ENCODE measurements at regions not wholly inside any gene's neighbourhood (a gene's known extent, or its start where the extent isn't known, plus 50 kb on each side); places are given as distances from the start of the nearest gene placed in this dataset.
"Not testable (repeated sequence)": the region's sequence is repeated elsewhere in the genome, so short reads cannot be mapped to it uniquely, and the experiment has no call there.

DNA sequence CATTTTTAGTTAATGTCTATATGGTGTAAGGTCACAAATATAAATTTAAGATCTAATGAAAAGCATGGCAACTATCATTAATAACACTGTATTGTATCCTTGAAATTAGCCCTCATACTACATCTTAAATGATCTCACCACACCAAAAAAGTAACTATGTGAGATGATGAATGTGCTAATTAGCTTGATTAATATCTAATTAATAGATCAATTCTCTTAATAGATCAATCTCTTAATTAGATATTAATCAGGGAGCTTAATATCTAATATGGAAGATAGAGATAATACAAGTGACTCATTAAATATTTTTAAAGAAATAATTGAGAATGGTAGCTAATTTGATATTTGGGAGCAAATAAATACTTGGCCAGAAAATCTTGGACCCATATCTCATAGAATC, 178.5 kb upstream of the FAT3 start:
- DNase-seq (ENCODE audit: low spot score in 2 of 2), result no peak
- no peak for FAIRE-seq

DNA sequence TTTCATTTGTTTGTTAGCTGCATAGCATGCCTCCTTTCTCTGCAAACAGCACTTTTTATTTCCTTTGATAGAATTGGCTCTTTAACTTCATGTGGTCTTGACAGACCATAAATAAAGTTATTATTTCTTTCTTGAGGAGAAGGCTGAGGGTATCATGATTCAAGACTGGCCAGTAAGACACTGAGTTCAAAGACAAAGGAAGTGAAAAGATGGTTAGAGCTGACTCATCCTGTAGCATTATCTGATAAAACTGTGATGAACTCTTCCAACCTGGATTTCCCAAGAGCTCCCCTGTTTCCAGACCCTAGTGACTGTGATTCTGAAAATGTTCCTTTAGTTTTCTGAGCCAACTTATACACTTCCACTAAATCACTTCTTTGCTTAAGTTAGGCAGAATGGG, 179.3 kb upstream of the FAT3 start:
- DNase-seq (ENCODE audit: low spot score in 2 of 2) (no peak), FAIRE-seq (no peak)

DNA sequence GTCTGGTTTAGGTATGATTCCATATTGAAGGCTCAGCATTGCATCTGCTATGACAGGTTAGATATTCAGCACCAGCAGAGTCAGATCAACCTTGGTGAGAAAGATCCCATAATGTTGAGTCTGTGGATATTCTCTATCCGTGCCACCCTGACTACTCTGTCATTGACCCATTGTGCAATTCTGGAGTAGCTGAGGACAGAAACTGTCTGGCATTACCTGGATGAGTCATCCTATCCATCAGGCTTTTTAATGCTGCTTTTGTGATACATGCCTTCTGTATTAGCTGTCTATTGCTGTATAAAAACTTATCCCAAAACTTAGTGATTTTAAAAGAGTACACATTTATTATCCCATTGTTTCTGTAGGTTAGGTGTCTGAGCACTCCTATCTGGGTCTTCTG, 189.1 kb upstream of the FAT3 start:
- FAIRE-seq (no peak), DNase-seq (ENCODE audit: low spot score in 2 of 2) (no peak)

DNA sequence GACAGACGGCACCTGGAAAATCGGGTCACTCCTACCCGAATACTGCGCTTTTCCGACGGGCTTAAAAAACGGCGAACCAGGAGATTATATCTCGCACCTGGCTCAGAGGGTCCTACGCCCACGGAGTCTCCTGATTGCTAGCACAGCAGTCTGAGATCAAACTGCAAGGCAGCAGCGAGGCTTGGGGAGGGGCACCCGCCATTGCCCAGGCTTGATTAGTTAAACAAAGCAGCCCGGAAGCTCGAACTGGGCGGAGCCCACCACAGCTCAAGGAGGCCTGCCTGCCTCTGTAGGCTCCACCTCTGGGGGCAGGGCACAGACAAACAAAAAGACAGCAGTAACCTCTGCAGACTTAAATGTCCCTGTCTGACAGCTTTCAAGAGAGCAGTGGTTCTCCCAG, 197.5 kb upstream of the FAT3 start:
- DNase-seq (ENCODE audit: low spot score in 2 of 2); FAIRE-seq: not testable (repeated sequence)

DNA sequence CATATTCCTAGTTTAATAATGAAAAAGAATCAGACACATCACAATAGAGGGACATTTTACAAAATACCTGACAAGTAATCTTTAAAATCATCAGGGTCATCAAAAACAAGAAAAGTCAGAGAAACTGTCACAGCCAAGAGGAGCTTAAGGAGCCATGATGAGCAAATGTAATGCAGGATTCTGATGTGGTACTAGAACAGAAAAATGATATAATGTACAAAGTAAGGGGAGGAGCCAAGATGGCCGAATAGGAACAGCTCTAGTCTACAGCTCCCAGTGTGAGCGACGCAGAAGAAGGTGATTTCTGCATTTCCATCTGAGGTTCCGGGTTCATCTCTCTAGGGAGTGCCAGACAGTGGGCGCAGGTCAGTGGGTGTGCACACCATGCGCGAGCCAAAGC, 198.0 kb upstream of the FAT3 start:
- DNase-seq (ENCODE audit: low spot score in 2 of 2) (no peak), FAIRE-seq (no peak)

DNA sequence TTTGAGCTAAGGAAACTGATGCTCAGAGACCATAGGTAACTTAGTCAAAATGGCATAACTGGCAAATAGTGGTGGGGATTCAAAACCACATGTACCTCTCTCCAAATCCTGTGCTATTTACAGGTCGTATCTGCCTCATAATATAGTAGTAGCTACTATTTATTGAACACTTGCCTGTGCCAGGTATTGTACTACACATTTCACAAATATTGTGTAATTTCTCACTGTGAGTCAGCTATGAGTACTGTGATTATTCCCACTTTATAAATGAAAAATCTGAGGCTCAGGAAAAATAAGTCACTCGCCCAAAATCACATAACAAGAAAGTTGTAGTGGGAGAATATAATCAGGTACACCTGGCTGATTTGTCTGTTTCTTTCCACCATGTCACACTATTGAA, 199.8 kb upstream of the FAT3 start:
- FAIRE-seq (no peak), DNase-seq (ENCODE audit: low spot score in 2 of 2) (no peak)

DNA sequence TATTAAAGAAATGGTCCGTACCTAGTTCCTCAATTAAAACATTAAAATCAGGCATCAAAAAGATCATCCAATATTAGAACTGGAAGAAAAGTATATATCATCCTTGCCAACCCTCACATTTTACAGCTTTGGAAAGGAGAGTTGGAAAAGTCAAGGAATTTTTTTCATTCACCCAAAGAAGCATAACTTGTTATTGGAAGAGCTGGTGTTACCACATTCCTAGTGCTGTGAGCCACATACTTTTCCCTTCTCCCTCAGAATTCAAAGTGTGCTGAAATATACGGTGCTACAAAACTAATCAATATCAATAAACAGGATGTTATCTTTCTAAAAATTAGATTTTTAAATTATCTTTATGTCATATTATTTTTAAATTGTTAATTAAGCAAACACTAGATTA, 202.1 kb upstream of the FAT3 start:
- FAIRE-seq, result no peak

DNA sequence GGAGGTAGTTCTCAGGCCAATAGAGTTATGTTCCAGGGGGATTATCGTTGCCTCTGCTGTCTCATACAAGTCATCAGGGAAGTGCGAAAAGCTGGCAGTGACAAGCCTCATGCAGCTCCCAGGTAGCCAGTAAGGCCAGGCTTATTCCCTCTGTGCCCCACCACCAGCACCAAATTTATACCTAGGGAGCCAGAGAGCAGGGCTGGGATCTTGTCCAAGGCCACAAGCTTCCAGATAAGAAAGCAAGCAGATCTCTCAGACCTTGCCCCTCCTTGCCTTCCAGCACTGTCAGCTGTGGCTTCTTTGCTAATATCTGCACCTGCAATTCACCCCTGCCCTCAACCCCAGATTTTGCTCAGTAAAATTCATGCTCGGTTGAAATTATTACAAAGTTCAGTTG, 206.3 kb upstream of the FAT3 start:
- DNase-seq (ENCODE audit: low spot score in 2 of 2) (no peak), FAIRE-seq (no peak)

More for the DNA sequence above, 202.1 kb upstream of the FAT3 start:
- no peak for DNase-seq (ENCODE audit: low spot score in 2 of 2)

DNA sequence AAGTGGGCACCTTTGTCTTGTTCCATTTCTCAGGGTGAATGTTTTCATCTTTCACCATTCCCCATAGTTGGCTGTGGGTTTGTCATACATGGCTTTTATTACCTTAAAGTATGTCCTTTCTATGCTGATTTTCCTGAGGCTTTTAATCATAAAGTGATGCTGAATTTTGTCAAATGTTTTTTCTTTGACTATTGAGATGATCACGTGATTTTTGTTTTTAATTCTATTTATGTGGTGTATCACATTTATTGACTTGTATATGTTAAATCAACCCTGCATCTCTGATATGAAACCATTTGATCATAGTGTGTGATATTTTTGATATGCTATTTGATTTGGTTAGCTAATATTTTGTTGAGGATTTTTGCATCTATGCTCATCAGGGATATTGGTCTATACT, 216.4 kb upstream of the FAT3 start:
- DNase-seq (ENCODE audit: low spot score in 2 of 2) (no peak), FAIRE-seq (no peak)

DNA sequence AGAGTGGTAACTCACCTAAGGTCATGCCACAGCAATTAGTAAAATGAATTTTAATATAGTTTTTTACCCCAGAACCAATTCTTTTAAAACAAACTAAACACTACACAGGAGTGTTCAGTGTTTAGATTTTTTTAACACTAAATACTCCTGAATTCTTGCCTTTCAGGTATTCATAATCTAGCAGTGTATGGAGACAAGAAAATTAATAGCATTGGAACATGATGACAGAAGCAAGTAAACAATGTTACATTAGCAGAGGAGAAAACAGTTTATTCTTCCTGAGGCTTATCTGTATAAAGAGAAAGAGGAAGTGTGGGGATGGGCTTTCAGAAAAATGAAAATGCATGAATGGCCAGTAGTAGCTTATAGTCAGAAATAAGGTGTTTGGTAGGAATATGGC, 222.1 kb upstream of the FAT3 start:
- no peak for FAIRE-seq

DNA sequence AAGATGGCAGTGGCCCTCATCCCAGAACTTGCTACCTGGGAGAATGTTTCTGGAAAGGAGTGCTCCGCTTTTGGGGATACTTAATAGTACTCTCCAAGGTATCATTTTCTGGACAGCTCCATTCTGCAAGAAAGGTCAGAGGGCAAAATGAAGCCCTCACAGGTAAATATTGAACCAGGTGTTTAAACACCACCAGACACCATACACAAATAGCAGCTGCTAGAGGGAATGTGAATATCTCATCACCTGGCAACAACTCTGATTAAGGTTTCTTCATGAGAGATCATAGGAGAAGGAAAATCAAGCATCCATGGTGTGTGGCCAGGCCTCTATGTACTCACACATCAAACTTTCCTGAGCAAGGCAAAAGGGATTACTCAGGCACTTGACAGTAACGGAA, 226.1 kb upstream of the FAT3 start:
- FAIRE-seq, result no peak
- no peak for DNase-seq (ENCODE audit: low spot score in 2 of 2)

More for the DNA sequence above, 222.1 kb upstream of the FAT3 start:
- no peak for DNase-seq (ENCODE audit: low spot score in 2 of 2)

DNA sequence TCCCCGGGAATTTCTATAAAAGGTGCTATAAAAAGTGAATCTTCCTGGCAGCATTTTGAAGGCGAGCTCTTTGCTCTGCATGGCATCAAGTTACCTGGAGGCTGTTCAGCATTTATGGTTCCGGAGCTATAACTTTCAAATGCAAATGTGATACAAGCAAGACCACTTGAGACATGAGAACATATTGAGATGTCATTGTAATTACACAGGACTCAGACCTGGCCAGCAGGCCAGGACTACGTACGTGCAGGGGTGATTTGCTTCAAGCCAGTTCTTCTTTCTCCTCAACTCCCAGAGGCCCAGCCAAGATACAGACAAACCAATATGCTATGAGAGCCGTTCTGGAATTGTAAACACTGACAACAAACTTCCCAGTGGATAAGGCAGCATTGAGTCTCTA, 227.4 kb upstream of the FAT3 start:
- FAIRE-seq, result no peak
- DNase-seq (ENCODE audit: low spot score in 2 of 2), result no peak

DNA sequence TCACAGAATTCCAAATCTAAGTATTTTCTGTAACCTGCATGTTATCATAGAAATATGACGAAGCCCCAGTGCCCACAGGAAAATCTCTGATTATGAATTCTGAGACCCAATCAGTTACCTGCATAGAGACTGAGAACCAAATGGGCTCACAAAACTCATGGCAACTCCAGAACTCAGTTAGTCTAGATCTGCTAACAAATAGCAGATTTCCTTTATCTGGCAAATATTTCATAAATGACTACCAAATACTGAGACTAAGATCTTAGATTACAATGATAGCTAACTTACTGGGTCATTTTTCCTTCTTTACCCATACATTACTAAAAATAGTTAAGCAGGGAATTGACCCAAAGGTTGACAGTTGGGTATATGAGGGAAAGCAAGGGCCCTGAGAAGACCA, 228.1 kb upstream of the FAT3 start:
- DNase-seq (ENCODE audit: low spot score in 2 of 2) (no peak), FAIRE-seq (no peak)

DNA sequence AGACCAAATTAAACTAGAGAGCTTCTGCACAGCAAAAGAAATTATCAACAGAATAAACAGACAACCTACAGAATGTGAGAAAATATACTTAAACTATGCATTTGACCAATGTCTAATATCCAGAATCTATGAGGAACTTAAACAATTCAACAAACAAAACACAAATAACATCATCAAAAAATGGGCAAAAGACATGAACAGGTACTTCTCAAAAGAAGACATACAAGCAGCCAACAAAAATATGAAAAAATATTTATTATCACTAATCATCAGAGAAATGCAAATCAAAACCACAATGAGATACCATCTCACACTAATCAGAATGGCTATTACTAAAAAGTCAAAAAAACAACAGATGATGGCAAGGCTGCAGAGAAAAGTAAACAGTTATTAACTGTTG, 236.2 kb upstream of the FAT3 start:
- FAIRE-seq; DNase-seq (ENCODE audit: low spot score in 2 of 2): not testable (repeated sequence)

DNA sequence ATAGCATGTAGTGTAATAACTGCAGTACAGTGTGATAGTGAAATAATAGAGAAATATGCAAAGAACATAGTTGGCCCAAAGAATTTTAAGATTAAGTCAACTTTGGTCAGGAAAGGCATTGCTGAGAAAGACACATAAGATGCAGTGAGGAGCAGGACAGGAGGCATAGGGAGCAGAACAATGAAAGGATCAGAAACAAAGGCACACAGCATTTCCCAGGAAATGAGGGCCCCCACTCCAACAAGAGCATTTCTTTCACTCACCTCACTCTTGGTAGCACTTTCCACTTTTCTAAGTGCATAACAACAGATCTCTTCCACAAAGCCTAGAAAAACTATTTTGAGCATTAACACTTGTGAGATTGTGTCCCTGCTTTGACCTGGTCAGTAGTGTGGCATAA, 238.4 kb upstream of the FAT3 start:
- DNase-seq (ENCODE audit: low spot score in 2 of 2) (no peak), FAIRE-seq (no peak)

DNA sequence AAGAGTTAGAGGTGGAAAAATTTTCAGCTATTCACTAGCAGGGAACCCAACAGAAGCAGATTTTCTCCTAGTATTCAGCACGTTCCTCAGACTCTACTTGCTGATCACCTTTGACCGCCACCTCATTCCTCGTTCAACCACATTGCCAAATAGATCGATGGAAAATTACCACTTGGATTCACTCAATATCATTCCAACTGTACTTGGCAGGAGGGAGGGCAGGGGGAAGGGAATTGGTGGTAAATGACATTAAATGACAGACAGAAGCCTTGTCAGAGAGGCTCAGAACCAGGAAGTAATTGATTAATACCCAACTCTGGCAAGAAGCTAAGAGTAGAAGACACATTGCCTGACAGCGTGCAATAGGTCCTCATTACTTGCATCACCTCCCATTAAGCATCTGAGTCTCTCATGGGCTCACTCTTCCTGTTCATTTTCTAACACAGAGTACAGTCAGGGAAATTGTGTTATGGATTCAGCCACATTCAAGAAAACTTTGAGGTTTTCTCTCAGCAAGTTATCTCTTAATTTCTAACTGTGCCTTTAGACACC, 240.5 kb upstream of the FAT3 start:
- no peak for DNase-seq (ENCODE audit: low spot score in 2 of 2)
- no peak for FAIRE-seq

DNA sequence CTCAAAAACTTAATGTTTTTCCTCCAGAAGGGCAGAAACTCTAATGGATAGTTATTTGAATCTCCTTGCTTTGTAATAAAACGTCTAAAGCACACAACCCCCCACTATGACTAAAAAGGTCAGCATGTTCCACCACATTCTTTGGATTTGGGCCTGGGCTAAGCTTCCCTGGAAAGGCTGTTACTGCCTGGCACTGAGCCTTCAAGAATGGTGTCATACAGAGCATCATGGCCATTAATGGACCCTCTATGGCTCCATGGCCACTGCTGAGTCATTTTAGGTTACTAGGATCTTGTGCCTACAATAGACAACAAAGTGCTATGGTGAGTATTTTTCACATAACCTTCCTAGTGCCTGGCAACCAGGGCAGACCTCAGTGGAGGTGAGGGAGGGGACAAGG, 242.6 kb upstream of the FAT3 start:
- DNase-seq (ENCODE audit: low spot score in 2 of 2) (no peak), FAIRE-seq (no peak)

DNA sequence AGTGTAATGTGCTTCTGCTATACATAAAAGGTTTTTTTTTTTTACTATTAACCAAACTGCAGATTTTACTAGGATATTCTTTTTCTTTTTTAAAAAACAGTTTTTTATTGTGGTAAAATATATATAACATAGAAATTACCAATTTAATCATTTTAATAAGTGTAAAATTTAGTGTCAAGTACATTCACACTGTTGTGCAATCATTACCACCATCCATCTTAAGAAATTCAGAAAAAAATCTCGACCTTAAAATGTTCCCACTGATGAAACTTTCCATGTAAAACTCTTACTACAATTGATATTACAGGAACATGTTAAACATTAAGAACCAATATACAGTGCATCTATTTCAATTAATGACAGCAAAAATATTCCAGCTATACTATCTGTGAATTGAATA, 244.8 kb upstream of the FAT3 start:
- DNase-seq (ENCODE audit: low spot score in 2 of 2) (no peak), FAIRE-seq (peak; percentile 50)

DNA sequence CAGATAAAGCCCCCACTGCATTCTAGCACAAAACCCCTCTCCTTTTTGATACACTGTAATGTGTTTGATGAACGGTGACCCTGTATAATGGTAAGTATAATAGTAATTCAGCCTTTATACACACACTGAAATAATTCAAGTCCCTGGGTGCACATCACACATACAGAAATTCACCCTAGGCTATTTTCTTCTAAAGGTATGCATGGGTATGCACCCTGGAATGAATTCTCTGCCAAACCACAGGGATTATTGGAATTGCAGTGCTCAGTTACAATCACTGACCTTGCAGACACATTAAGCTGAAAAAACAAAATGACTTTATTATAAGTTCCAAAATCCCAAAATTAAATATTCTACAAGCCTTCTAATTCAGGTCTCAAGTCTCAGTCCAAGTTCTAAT, 245.9 kb upstream of the FAT3 start:
- FAIRE-seq, result no peak

DNA sequence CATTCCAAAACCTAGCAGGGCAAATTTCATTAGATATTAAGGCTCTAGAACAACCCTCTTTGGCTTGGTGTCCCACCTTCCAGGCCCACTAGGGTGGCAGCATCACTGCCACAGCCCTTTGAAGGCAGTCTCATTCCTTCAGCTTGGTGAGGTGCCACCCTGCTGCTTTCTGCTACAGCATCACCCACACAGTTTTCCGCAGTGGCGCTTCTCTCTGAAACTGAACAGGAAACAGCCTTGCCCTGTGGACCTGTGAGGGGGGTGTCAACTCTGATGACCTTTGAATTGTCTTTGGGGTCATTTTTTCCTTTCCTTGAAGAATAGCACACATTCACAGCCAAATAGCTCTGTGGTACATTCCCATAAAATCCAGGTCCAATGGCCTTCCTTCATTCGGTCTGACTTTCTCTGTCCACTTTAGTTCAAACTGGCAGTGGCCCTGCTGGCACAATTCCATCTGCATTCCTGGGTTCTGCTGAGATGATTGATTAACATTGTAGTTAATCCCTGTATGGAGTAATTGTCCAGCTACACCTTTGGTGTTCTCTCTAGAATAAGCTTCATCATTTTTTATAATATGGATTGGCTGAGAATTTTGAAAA, 251.9 kb upstream of the FAT3 start:
- DNase-seq (ENCODE audit: low spot score in 2 of 2), result no peak
- no peak for FAIRE-seq

More for the DNA sequence above, 245.9 kb upstream of the FAT3 start:
- no peak for DNase-seq (ENCODE audit: low spot score in 2 of 2)

DNA sequence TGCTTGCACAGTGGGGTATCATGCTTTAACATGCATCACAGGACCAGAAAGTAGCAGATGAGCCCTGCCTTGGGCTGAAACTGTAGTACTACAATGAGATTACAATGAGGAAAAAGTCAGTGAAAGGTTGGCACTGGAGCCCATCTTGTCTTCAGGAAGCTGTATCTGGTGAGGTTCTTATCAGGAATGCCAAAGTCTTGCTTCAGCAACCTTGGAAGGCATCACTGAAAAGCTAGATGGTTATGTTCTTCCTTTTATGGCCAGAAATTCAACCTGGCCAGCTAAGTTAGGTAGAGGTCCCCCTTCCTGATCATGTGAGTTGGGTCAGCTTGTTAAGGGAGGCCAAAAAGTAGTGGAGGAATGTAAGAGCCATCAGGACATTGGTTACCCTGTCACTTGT, 254.0 kb upstream of the FAT3 start:
- FAIRE-seq (no peak), DNase-seq (ENCODE audit: low spot score in 2 of 2) (no peak)

DNA sequence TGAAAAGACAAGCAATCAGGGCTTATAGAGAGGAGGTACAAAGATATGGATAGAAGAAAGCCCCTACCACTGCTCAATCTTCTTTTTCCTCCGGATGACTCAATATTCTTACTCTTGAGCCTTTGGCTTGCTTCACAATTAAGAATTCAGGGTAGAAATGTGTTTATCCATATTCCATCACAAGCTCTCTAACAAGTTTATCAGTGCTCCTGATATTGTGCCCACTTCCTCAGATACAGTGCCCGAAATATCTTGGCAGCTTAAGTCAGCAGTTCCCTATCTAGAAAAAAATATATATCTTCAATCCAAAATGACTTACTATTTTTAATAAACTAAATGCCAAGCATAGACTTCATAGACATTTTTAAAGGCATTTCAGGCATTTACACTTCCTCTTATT, 255.1 kb upstream of the FAT3 start:
- DNase-seq (ENCODE audit: low spot score in 2 of 2) (no peak), FAIRE-seq (no peak)

DNA sequence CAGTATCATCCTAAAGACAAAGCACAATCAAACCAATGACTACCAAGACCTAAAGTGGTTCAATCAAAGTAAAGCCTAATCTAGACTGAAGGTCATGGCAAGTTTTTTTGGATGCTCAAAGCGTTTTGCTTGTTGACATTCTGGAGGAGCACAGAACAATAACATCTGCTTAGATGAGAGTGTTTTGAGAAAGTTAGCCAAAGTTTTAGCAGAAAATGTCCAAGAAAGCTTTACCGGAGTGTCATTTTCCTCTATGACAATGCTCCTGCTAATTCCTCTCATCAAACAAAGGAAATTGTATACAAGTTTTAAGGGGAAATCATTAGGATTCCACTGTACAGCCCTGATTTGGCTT, 256.9 kb upstream of the FAT3 start:
- FAIRE-seq (no peak), DNase-seq (ENCODE audit: low spot score in 2 of 2) (no peak)
